ENCODE measurements at regions not wholly inside any gene's neighbourhood (a gene's known extent, or its start where the extent isn't known, plus 50 kb on each side); places are given as distances from the start of the nearest gene placed in this dataset.

DNA sequence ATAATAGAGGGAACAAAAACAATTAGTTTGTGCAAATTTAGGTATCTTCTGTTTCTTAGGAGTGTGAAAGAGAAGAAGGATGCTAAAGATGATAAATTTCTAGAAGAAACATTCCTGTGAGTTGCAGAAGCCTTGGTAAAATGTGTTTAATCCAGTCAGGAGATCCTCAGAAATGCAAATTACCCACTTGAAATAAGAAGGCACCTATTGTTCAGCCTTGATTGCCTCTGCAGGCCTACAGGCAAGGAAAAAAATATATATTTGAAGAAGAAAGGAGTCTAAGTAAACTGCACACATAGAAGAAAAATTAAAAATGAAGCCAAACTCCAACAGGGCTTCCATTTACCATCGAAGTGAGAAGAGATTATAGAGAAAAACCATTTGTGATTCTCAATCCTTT is 51.0 kb upstream of the LHX8 start:
- no peak overlapping the region for H3K4me3 ChIP-seq
- H3K36me3 ChIP-seq = no peaks in the 10 kb centered on the region
- no peak overlapping the region for H3K27ac ChIP-seq (replicated peaks)
- H3K4me1 ChIP-seq = no peaks in the 10 kb centered on the region
- H3K9me3 ChIP-seq (replicated peaks) = no peaks in the 10 kb centered on the region
- no peak for DNase-seq
- intact Hi-C loops (cut with micrococcal nuclease) = no loop called here
- TF ChIP-seq, protein P1, sequence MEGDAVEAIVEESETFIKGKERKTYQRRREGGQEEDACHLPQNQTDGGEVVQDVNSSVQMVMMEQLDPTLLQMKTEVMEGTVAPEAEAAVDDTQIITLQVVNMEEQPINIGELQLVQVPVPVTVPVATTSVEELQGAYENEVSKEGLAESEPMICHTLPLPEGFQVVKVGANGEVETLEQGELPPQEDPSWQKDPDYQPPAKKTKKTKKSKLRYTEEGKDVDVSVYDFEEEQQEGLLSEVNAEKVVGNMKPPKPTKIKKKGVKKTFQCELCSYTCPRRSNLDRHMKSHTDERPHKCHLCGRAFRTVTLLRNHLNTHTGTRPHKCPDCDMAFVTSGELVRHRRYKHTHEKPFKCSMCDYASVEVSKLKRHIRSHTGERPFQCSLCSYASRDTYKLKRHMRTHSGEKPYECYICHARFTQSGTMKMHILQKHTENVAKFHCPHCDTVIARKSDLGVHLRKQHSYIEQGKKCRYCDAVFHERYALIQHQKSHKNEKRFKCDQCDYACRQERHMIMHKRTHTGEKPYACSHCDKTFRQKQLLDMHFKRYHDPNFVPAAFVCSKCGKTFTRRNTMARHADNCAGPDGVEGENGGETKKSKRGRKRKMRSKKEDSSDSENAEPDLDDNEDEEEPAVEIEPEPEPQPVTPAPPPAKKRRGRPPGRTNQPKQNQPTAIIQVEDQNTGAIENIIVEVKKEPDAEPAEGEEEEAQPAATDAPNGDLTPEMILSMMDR (IDR thresholded peaks at IDR 0.05; ENCODE audit: borderline replicate concordance) = no peak
- H3K27me3 ChIP-seq (ENCODE audit: low read depth) = no peaks in the 10 kb centered on the region

DNA sequence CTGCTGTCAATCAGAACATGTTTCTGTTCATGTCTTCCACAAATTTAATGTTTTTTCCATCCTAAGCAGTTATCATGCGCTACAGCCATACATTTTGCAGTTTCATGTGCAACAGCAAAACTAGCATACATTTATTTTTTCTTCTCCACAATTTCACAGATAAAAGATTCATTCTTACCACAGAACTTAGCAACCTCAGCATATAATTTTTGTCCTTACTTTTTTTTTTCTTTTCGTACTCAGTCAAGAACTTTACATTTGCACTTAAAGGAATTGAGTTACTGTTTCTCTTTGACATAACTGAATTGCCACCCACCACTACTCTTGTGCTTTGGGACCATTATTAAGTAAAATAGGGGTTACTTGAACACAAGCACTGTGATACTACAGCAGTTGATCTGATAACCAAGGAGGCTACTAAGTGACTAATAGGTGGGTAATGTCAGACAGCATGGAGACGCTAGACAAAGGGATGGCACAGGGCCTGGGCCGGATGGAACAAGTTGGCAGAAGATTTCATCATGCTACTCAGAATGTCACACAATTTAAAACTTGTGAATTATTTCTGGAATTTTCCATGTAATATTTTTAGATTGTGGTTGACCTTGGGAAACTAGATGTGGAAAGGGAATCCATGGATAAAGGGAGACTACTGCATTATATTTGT is 50.2 kb upstream of the LHX8 start:
- H3K36me3 ChIP-seq = no peaks in the 10 kb centered on the region
- H3K27ac ChIP-seq (replicated peaks) = no peak overlapping the region
- H3K4me1 ChIP-seq = no peaks in the 10 kb centered on the region
- intact Hi-C loops (cut with micrococcal nuclease) = no loop called here
- no peaks in the 10 kb centered on the region for H3K9me3 ChIP-seq (replicated peaks)
- DNase-seq = no peak
- H3K4me3 ChIP-seq = no peak overlapping the region
- TF ChIP-seq, protein P1 (IDR thresholded peaks at IDR 0.05; ENCODE audit: borderline replicate concordance) = no peak
- no peaks in the 10 kb centered on the region for H3K27me3 ChIP-seq (ENCODE audit: low read depth)
